Esophagus (tissue), 2 donors: ENCODE measurements at regions not wholly inside any gene's neighbourhood (a gene's known extent, or its start where the extent isn't known, plus 50 kb on each side); places are given as distances from the start of the nearest gene placed in this dataset.
"Not testable (repeated sequence)": the region's sequence is repeated elsewhere in the genome, so short reads cannot be mapped to it uniquely, and the experiment has no call there.

Experiments used
- H3K27ac ChIP-seq, 2 donors: one replicate each; pipeline ENCODE4 v1.5.1; 2013; ENCODE audit warnings: low read depth in 2 of 2, mild to moderate bottlenecking in 2 of 2, inconsistent platforms in 1 of 2, low read length in 1 of 2, moderate library complexity in 1 of 2
- H3K27me3 ChIP-seq, 2 donors: one replicate each; pipeline ENCODE4 v1.6.1; 2013; ENCODE audit warnings: low read length in 2 of 2, control low read depth in 1 of 2, mild to moderate bottlenecking in 1 of 2; ENCODE audit not compliant: insufficient read depth in 2 of 2, control insufficient read depth in 1 of 2
- H3K36me3 ChIP-seq, 2 donors: one replicate each; pipeline ENCODE4 v1.6.1; 2013; ENCODE audit warnings: low read length in 1 of 2; ENCODE audit not compliant: control insufficient read depth in 2 of 2, insufficient read depth in 2 of 2
- H3K4me1 ChIP-seq, 2 donors: one replicate each; pipeline ENCODE4 v1.6.1; 2013; ENCODE audit warnings: low read length in 1 of 2; ENCODE audit not compliant: control insufficient read depth in 2 of 2, insufficient read depth in 2 of 2
- H3K4me3 ChIP-seq, 2 donors: one replicate each; pipeline ENCODE4 v1.5.1; 2013; ENCODE audit warnings: low read length in 2 of 2, mild to moderate bottlenecking in 2 of 2, low read depth in 1 of 2, moderate library complexity in 1 of 2
- H3K9me3 ChIP-seq, 2 donors: one replicate each; pipeline ENCODE4 v1.6.1; 2013; ENCODE audit warnings: mild to moderate bottlenecking in 2 of 2, low read depth in 1 of 2, low read length in 1 of 2, moderate library complexity in 1 of 2; ENCODE audit not compliant: control insufficient read depth in 2 of 2, insufficient read depth in 1 of 2
- WGBS, 2 donors: extraction: QIAGEN DNeasy Blood & Tissue Kit; methylation state at CpG; one replicate each; pipeline ENCODE4 v1.1.7; 2013; 5-methylcytosine and 5-hydroxymethylcytosine counted together
- donor health status: healthy with polysubstance abuse.
- donor health status: Bipolar disorder and iron deficiency.

DNA sequence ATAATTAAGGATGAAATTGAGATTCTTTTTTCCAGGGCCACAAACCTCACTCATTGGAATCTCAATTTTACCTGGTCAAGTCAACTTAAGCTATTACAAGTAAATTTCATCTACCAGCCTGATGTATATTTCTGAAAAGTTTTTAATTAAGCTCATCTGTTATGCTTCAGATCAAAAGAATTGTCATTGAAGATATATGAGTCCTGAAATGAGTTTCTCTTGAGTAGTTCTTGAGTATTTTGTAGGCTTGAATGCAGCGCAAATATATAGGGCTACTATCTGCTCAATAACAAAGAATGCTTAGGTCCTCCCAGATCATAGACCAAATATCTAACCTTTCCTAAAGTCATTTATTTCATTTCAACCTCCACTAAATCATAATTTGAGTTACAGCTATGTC is 482.2 kb upstream of the ST8SIA4 start:
- no peaks in the 10 kb centered on the region for H3K27me3 ChIP-seq
- no peak overlapping the region for H3K27ac ChIP-seq
- H3K9me3 ChIP-seq: no peaks in the 10 kb centered on the region
- WGBS, 2 donors: 94 to 98% methylated on average over 1 of the region's 1 CpG
- H3K36me3 ChIP-seq: no peaks in the 10 kb centered on the region
- H3K4me3 ChIP-seq: no peak overlapping the region
- H3K4me1 ChIP-seq: no peaks in the 10 kb centered on the region

DNA sequence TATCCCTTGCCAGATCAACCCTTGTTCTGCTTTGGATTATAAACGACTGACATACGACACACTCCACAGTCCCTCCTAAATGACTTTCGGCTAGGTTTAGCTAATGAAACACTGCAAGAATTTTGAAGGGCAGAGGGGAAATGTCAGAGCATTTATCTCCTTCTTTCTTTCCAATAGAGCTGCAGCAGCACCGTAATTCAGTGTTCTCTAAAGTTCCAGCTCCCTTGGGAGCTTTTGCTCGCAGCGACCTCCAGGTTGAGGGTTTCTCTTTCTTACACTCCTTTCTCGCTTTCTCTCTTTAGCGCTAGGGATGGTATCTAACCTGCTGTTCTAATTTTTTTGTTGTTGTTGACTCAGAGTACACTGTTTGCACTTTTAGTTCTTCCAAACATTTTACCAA is 467.1 kb upstream of the ST8SIA4 start:
- 50 to 54% methylated on average over 8 of the region's 8 CpGs for WGBS, 2 donors

DNA sequence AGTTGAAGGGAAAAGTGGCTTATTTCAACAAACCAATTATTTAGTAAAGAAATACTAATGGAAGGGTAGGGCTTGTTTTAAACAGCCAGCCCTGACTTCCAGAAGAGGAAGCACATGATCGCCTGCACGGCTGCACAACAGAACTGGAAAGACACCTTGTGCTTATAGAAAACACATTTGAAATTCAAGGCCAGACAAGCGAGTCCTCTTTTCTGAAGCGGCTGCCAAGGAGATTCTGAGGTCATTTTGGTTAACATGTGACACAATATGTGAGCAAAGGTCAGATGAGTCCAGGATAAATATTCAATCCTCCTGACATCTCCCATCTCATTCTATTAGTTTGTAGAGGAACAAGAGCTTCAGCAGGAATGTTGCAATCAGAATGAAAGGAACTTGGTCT is 461.4 kb upstream of the ST8SIA4 start:
- Histone ChIP-seq H3K27me3 (no peaks in the 10 kb centered on the region), H3K9me3 (no peaks in the 10 kb centered on the region), H3K36me3 (no peaks in the 10 kb centered on the region), H3K27ac (no peak overlapping the region), H3K4me3 (no peak overlapping the region), H3K4me1 (no peaks in the 10 kb centered on the region)
- WGBS, 2 donors: 27 to 42% methylated on average over 4 of the region's 4 CpGs

More for the DNA sequence above, 467.1 kb upstream of the ST8SIA4 start:
- no peak overlapping the region for H3K4me3 ChIP-seq
- no peaks in the 10 kb centered on the region for H3K4me1 ChIP-seq
- no peaks in the 10 kb centered on the region for H3K27me3 ChIP-seq
- H3K27ac ChIP-seq: no peak overlapping the region
- H3K9me3 ChIP-seq: no peaks in the 10 kb centered on the region
- H3K36me3 ChIP-seq: no peaks in the 10 kb centered on the region

GRCh38 chr5:101362067-101362466 is 459.0 kb upstream of the ST8SIA4 start:
- no peak overlapping the region for H3K27ac ChIP-seq
- no peaks in the 10 kb centered on the region for H3K27me3 ChIP-seq
- no peaks in the 10 kb centered on the region for H3K36me3 ChIP-seq
- no peaks in the 10 kb centered on the region for H3K4me1 ChIP-seq
- no peaks in the 10 kb centered on the region for H3K9me3 ChIP-seq
- no peak overlapping the region for H3K4me3 ChIP-seq

GRCh38 chr5:101346906-101347305 is 443.8 kb upstream of the ST8SIA4 start:
- H3K27ac ChIP-seq: no peak overlapping the region
- H3K9me3 ChIP-seq: peaks cover 3 to 4% of the 10 kb centered on the region in 2 donors
- no peaks in the 10 kb centered on the region for H3K4me1 ChIP-seq
- H3K36me3 ChIP-seq: no peaks in the 10 kb centered on the region
- H3K4me3 ChIP-seq: no peak overlapping the region
- WGBS, 2 donors: 71 to 87% methylated on average over 4 of the region's 4 CpGs
- no peaks in the 10 kb centered on the region for H3K27me3 ChIP-seq

DNA sequence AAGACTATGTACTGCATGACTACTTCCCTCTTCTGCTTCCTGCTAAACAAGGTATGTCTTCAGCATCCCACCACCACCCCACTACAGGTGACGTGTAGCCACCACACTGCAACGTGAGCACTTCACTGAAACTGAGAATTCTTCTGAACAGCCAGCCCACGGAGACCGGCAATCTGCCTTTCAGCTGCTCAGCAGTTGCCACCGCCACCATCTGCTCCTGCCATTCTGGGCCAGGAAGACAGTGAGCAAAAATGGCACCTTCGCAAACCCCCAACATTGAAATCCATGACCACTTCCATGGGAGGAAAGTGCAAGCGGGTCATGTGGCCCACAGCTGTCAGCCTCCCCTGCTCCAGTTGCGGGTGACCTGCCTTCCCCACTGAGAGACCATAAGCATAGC is 443.4 kb upstream of the ST8SIA4 start:
- Histone ChIP-seq H3K27me3 (no peaks in the 10 kb centered on the region), H3K9me3 (peaks cover 3 to 4% of the 10 kb centered on the region in 2 donors), H3K27ac (no peak overlapping the region), H3K4me1 (no peaks in the 10 kb centered on the region), H3K36me3 (no peaks in the 10 kb centered on the region), H3K4me3 (no peak overlapping the region)
- WGBS, 2 donors: 87 to 92% methylated on average over 8 of the region's 8 CpGs

DNA sequence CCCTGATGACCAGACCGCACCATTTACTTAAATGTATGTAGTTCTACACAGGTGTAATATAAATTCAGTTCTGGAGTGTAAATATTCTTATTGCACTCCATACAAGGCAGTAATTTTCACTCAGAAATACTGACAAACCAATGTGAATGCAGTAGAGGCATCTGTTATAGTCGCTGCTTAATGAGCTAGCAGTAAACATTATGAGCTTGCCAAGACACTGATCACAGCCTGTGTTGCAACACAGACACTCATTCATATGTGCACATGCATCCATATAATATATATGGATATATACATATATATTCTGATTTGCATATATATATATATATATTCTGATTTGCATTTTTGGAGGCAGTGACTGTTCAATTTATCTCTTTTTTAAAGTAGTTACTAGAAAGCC is 435.1 kb upstream of the ST8SIA4 start:
- Histone ChIP-seq H3K4me1 (no peaks in the 10 kb centered on the region), H3K27me3 (no peaks in the 10 kb centered on the region), H3K36me3 (no peaks in the 10 kb centered on the region), H3K9me3 (no peaks in the 10 kb centered on the region), H3K27ac (no peak overlapping the region), H3K4me3 (no peak overlapping the region)
- 76 to 77% methylated on average over 2 of the region's 2 CpGs for WGBS, 2 donors

GRCh38 chr5:101327816-101328215 is 424.7 kb upstream of the ST8SIA4 start:
- H3K4me1 ChIP-seq: no peaks in the 10 kb centered on the region
- H3K27me3 ChIP-seq: no peaks in the 10 kb centered on the region
- H3K27ac ChIP-seq: no peak overlapping the region
- no peaks in the 10 kb centered on the region for H3K36me3 ChIP-seq
- no peak overlapping the region for H3K4me3 ChIP-seq
- 74 to 79% methylated on average over 1 of the region's 1 CpG for WGBS, 2 donors
- no peaks in the 10 kb centered on the region for H3K9me3 ChIP-seq

- no peaks in the 10 kb centered on the region for H3K36me3 ChIP-seq
- H3K4me1 ChIP-seq: no peaks in the 10 kb centered on the region
- no peaks in the 10 kb centered on the region for H3K27me3 ChIP-seq
- no peak overlapping the region for H3K27ac ChIP-seq
- no peaks in the 10 kb centered on the region for H3K9me3 ChIP-seq
- H3K4me3 ChIP-seq: no peak overlapping the region
These were observed 423.7 kb upstream of the ST8SIA4 start for GRCh38 chr5:101326766-101327165.

DNA sequence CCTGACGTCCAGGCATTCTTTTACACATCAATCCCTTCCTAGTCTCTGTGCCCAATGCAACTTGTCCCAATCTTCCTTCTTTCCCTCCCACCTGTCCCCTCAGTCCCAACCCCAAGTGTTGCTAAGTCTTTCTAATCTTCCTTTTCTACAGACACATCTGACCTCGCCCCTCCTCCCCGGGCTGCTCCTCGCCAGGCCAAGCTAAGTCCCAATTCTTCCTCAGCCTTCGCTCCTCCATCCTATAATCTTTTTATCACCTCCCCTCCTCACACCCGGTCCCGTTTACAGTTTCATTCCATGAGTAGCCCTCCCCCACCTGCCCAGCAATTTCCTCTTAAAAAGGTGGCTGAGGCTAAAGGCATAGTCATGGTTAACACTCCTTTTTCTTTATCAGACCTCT is 413.3 kb upstream of the ST8SIA4 start:
- not testable (repeated sequence) for H3K36me3 ChIP-seq, H3K27ac ChIP-seq, H3K9me3 ChIP-seq, H3K4me3 ChIP-seq, H3K27me3 ChIP-seq, H3K4me1 ChIP-seq
- WGBS, 2 donors: 73 to 78% methylated on average over 7 of the region's 7 CpGs
